MM.1S (cell line): ENCODE measurements at regions not wholly inside any gene's neighbourhood (a gene's known extent, or its start where the extent isn't known, plus 50 kb on each side); places are given as distances from the start of the nearest gene placed in this dataset.

Experiments
- DNase-seq: peaks from one replicate; pipeline ENCODE4 v3.0.0-alpha.2; 2015
- H2AFZ ChIP-seq: fragments of 300-600 bp; sonication (generic); 2 replicates; pipeline ENCODE4 v1.6.0; 2016; ENCODE audit warnings: antibody characterized with exemption, low read length
- H3F3A ChIP-seq: fragments of 300-600 bp; sonication (generic); 2 replicates; pipeline ENCODE4 v1.6.1; 2016; ENCODE audit warnings: mild to moderate bottlenecking, antibody characterized with exemption, low read length, moderate library complexity, mixed read lengths; ENCODE audit not compliant: insufficient read depth
- H3K27ac ChIP-seq: fragments of 300-600 bp; sonication (generic); 2 replicates; pipeline ENCODE4 v1.5.1; 2016; ENCODE audit warnings: mild to moderate bottlenecking, low read length
- H3K27me3 ChIP-seq: fragments of 300-600 bp; sonication (generic); replicated peaks from 2 replicates; pipeline ENCODE4 v1.6.0; 2016; ENCODE audit warnings: low read length; ENCODE audit not compliant: insufficient read depth
- H3K36me3 ChIP-seq: fragments of 300-600 bp; sonication (generic); replicated peaks from 2 replicates; pipeline ENCODE4 v1.6.1; 2016; ENCODE audit warnings: mild to moderate bottlenecking, low read length, mixed read lengths; ENCODE audit not compliant: insufficient read depth
- H3K4me1 ChIP-seq: fragments of 300-600 bp; sonication (generic); 2 replicates; pipeline ENCODE4 v1.6.1; 2016; ENCODE audit warnings: low read length, mixed read lengths
- H3K4me2 ChIP-seq: fragments of 300-600 bp; sonication (generic); 2 replicates; pipeline ENCODE4 v1.6.0; 2016; ENCODE audit warnings: low read depth, low read length
- H3K4me3 ChIP-seq: fragments of 300-600 bp; sonication (generic); 2 replicates; pipeline ENCODE4 v1.5.1; 2016; ENCODE audit warnings: low read length, mixed read lengths
- H3K79me2 ChIP-seq: fragments of 300-600 bp; sonication (generic); 2 replicates; pipeline ENCODE4 v1.6.1; 2016; ENCODE audit warnings: mixed run types, low read length, mixed read lengths
- H3K9ac ChIP-seq: fragments of 300-600 bp; sonication (generic); 2 replicates; pipeline ENCODE4 v1.6.1; 2016; ENCODE audit warnings: low read length, mixed read lengths
- H3K9me2 ChIP-seq: fragments of 300-600 bp; sonication (generic); replicated peaks from 2 replicates; pipeline ENCODE4 v1.6.1; 2016; ENCODE audit warnings: mild to moderate bottlenecking, low read length, mixed read lengths; ENCODE audit not compliant: insufficient read depth
- H3K9me3 ChIP-seq: fragments of 300-600 bp; sonication (generic); replicated peaks from 2 replicates; pipeline ENCODE4 v1.6.1; 2016; ENCODE audit warnings: mild to moderate bottlenecking, low read length, mixed read lengths; ENCODE audit not compliant: insufficient read depth
- H4K20me1 ChIP-seq: fragments of 300-600 bp; sonication (generic); 2 replicates; pipeline ENCODE4 v1.6.1; 2016; ENCODE audit warnings: mild to moderate bottlenecking, low read length, moderate library complexity, mixed read lengths; ENCODE audit not compliant: insufficient read depth
- CTCF ChIP-seq: fragments of 300-600 bp; sonication (generic); IDR thresholded peaks from 2 replicates; pipeline ENCODE4 v1.5.1; 2016; ENCODE audit warnings: antibody characterized with exemption, low read length, mixed read lengths
- EZH2 ChIP-seq: fragments of 300-600 bp; sonication (generic); optimal IDR thresholded peaks from 2 replicates; pipeline ENCODE3; 2017; ENCODE audit warnings: low read depth, mild to moderate bottlenecking, antibody characterized with exemption, low read length, mixed read lengths
- EZH2phosphoT487 ChIP-seq: fragments of 300-600 bp; sonication (generic); IDR thresholded peaks from 2 replicates; pipeline ENCODE4 v1.6.1; 2018; ENCODE audit warnings: antibody characterized with exemption, low read length

DNA sequence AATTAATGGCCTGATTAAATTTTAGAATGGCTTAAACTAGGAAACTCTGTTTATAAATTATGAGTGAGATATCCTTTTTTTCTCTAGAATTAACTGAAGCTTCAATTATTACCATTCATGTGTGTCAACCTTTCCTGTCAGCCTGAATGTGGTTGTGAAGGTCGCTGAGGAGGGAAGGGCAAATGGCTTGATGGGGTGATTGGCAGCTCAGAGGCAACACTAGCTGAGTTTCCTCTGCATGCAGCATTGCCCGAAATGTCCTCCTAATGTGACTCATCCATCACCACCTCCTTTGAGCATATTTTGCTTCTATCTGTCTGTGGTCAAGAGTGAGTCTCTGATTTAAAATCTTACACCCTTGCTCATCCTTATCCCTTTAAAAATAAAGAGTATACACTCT lies 281.9 kb downstream of the TENT4A start:
- no peaks in the 10 kb centered on the region for H3K27me3 ChIP-seq
- no peaks in the 10 kb centered on the region for H3F3A ChIP-seq
- no peaks in the 10 kb centered on the region for H3K36me3 ChIP-seq
- no peak overlapping the region for H2AFZ ChIP-seq
- no peak for TF ChIP-seq CTCF
- no peak for TF ChIP-seq EZH2phosphoT487
- no peak for TF ChIP-seq EZH2
- H3K4me1 ChIP-seq = no peaks in the 10 kb centered on the region
- no peak overlapping the region for H3K4me3 ChIP-seq
- no peaks in the 10 kb centered on the region for H4K20me1 ChIP-seq
- no peak for DNase-seq
- H3K27ac ChIP-seq = no peak overlapping the region
- no peaks in the 10 kb centered on the region for H3K9me2 ChIP-seq
- H3K4me2 ChIP-seq = no peak overlapping the region
- no peak overlapping the region for H3K9ac ChIP-seq
- no peaks in the 10 kb centered on the region for H3K79me2 ChIP-seq
- no peaks in the 10 kb centered on the region for H3K9me3 ChIP-seq

DNA sequence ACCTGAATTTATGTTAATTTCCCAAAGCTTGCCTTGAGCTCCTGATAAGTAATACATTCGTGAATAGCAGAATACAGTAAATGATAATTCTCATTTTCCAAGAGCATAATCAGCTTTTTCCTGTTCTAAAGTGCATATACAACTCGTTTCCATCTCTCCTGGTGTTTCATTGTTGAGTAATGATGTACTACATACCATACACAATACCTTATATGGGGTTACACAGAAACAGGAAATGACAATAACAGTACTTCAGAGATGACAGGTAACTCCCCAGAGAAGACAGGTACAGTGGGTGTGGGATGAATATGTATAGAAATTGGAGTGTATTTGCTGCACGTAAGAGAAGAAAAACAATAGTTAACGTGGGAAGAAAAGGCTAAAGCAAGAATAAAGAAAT lies 287.1 kb downstream of the TENT4A start:
- no peaks in the 10 kb centered on the region for H3K9me3 ChIP-seq
- no peaks in the 10 kb centered on the region for H3K27me3 ChIP-seq
- H3K36me3 ChIP-seq = no peaks in the 10 kb centered on the region
- H3K79me2 ChIP-seq = no peaks in the 10 kb centered on the region
- no peak overlapping the region for H3K9ac ChIP-seq
- no peak for TF ChIP-seq EZH2phosphoT487
- no peak for TF ChIP-seq CTCF
- no peak for TF ChIP-seq EZH2
- no peak for DNase-seq
- H3F3A ChIP-seq = no peaks in the 10 kb centered on the region
- H3K4me2 ChIP-seq = no peak overlapping the region
- H4K20me1 ChIP-seq = no peaks in the 10 kb centered on the region
- H3K4me1 ChIP-seq = no peaks in the 10 kb centered on the region
- H3K4me3 ChIP-seq = no peak overlapping the region
- H2AFZ ChIP-seq = no peak overlapping the region
- no peak overlapping the region for H3K27ac ChIP-seq
- H3K9me2 ChIP-seq = no peaks in the 10 kb centered on the region

DNA sequence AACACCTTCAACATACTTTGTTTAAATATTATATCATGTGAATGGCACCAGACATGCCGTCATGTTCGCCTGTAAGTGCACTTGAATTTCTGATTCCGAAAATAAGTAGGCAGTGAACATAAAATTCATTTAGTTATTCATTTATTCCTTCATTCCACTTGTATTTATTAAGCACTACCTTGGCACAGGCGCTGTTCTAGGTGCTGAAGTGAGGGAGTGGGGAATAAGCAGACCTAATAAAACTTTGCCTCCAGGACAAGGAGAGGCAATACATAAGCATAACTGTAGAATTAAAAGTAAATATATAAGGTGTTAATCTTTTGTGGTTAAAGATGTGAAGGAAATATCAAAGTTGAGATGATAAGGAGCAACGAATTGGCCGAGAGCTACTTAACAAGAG lies 297.4 kb downstream of the TENT4A start:
- no peak overlapping the region for H2AFZ ChIP-seq
- H3K9me3 ChIP-seq = no peaks in the 10 kb centered on the region
- H3K4me2 ChIP-seq = no peak overlapping the region
- no peak for DNase-seq
- no peaks in the 10 kb centered on the region for H3K27me3 ChIP-seq
- H3K36me3 ChIP-seq = no peaks in the 10 kb centered on the region
- no peaks in the 10 kb centered on the region for H3K4me1 ChIP-seq
- no peak overlapping the region for H3K9ac ChIP-seq
- no peak overlapping the region for H3K27ac ChIP-seq
- H3F3A ChIP-seq = no peaks in the 10 kb centered on the region
- no peak for TF ChIP-seq EZH2
- TF ChIP-seq CTCF = no peak
- TF ChIP-seq EZH2phosphoT487 = no peak
- H3K4me3 ChIP-seq = no peak overlapping the region
- no peaks in the 10 kb centered on the region for H3K79me2 ChIP-seq
- no peaks in the 10 kb centered on the region for H4K20me1 ChIP-seq
- H3K9me2 ChIP-seq = no peaks in the 10 kb centered on the region
